ENCODE measurements at regions not wholly inside any gene's neighbourhood (a gene's known extent, or its start where the extent isn't known, plus 50 kb on each side); places are given as distances from the start of the nearest gene placed in this dataset.

GRCh38 chr4:29571322-29571721 is 1148.8 kb upstream of the PCDH7 start:
- TF ChIP-seq POLR2A (IDR thresholded peaks at IDR 0.05; ENCODE audit: extremely low read depth, insufficient read length) (no peak), CTCF (IDR thresholded peaks at IDR 0.05; ENCODE audit: low read depth, low read length) (no peak)
- TF ChIP-seq, protein P1, sequence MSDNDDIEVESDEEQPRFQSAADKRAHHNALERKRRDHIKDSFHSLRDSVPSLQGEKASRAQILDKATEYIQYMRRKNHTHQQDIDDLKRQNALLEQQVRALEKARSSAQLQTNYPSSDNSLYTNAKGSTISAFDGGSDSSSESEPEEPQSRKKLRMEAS (IDR thresholded peaks at IDR 0.05; ENCODE audit: low read depth, low read length): no peak
